NCI-H526 treated with DMSO at 0.1 percent for 48 hours (cell line): ENCODE measurements at regions not wholly inside any gene's neighbourhood (a gene's known extent, or its start where the extent isn't known, plus 50 kb on each side); places are given as distances from the start of the nearest gene placed in this dataset.
A peak's percentile ranks its signal among the peaks of the same experiment; 100 is the strongest.

Source experiments
- DNase-seq: peaks from one replicate; lab custom pipeline; 2025; lab: John Stamatoyannopoulos, UW

DNA sequence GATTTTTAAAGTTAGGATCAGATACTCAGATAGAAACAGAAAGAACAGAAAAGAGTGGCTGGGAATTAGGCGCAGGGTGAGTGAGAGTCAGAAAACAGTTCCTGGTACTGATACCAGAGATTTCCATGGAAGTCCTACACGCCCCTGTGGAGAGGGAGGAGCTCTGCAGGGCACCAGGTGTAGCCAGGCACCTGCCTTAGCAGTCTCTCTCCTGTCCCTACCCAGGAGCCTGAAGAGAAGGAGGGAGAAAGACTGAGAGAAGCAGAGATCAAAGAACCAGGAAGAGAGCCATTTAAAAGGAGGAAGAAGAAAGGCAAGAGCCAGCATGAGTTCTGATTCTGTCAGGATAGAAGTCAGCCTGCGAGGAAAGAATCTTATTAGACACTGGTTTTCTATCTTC lies 65.0 kb downstream of the CBLN1 start:
- no peak for DNase-seq

DNA sequence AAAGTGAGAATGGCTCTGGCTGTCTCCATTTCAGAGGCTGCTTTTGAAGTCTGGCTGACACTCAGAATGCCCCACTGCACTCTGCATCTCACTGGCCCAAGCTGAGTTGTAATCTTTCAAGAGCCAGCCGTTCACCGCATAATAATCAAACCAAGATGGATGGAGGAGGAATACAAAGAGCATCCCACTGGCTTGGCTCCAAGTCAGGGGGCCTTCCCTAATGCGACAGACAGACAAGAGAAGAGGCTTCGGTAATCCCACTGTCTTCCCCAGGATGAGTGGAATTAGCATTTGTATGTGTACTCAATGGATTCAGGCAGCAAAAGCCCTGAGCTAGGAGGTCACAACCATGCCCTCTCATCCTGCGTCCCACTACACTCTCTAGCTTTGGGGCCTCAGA lies 68.0 kb downstream of the CBLN1 start:
- no peak for DNase-seq

DNA sequence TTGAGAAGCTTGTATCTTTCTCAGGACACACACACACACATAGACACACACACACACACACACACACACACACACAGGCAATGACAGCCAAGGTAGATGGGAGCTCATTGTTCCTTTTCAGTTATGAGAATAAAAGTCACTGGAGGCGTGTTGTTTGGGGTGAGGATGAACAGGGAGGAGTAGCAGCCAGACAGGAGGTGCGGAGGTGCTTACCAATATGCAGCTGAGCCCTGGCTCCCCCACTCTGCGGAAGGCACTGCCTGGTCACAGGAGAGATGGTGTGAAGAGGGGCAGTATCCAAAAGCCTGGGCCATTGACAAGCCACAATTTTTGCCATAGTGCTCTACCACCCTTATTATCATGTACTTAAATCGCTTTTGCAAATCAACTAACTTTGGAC lies 77.4 kb downstream of the CBLN1 start:
- no peak for DNase-seq

DNA sequence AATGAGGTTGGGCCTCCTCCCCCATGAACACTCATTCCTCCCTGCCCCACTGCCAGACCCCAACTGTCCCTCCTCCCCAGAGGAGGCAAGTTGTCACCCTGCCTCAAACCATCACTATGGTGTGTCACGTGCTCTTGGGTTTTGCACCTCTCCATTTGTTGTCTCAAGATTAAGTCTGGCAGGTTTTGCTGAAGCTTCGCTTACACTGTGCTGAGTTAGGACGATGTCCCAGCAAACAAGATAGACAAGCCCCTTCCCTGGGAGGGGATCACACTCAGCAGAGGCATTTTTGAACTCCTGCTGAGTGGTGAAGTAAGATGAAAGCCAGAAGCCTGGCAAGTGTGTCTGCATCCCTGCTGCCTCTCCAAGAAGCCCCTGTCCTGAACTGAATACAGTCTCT lies 78.3 kb downstream of the CBLN1 start:
- no peak for DNase-seq

DNA sequence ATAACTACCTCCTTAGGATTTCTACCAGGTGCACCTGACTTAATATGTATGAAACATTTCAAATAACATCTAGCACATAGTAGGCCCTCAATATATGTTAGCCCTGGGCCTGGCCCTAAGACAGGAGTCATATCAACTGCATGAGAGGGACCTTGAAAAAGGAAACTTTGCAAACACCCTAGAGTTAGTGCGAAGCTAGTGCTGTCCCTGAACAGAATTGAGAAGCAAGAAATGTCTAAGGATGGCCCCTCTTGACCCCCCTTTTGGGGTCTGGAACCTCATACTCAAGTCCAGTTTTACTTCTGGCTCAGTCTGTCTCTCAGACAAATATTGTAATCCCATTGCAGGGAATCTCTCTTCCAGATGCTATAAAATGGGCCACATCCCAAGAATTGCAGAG lies 80.5 kb downstream of the CBLN1 start:
- DNase-seq, result no peak

DNA sequence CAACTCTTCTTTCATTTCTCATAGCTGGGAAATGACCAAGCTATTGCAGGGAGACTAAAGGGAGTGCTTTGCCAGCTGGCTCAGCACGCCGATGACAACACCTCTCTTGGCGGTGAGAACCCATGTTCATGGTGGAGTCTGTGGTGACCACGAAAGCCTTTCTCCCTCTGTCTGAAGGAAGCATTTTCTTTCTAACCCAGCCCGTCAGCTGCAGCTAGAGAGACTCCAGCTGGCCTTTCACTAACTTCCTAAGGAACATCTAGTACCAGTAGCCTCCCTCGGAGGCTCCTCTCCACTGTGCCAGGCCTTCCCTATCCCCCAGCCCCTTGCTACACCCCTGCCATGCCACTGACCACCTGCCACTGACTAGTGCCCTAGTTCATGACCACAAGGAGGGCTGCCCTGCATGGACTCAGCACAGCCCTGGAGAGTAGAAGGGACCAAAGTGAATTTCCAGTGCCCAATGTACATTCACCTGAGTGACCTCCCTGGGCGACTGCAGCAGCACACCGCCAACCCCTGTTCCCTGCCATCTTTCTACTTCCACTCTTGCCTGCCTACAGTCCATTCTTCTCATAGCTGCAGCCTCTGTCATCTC lies 81.3 kb downstream of the CBLN1 start:
- DNase-seq, result no peak

DNA sequence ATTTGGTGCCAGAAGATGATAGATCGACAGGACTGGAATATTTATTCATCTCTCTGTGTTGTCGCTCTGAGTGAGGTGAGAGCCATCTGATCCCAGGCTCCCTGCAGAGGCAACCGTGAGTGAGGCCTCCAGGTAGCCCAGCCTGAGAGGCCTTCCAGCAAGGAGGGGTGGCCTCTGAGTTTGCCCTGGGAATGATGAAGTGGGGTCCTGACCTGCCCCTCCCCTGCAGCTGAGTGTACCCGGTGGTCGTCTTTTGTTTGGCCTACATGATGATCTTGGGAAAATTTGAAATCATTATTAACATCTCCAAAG lies 86.4 kb downstream of the CBLN1 start:
- no peak for DNase-seq

DNA sequence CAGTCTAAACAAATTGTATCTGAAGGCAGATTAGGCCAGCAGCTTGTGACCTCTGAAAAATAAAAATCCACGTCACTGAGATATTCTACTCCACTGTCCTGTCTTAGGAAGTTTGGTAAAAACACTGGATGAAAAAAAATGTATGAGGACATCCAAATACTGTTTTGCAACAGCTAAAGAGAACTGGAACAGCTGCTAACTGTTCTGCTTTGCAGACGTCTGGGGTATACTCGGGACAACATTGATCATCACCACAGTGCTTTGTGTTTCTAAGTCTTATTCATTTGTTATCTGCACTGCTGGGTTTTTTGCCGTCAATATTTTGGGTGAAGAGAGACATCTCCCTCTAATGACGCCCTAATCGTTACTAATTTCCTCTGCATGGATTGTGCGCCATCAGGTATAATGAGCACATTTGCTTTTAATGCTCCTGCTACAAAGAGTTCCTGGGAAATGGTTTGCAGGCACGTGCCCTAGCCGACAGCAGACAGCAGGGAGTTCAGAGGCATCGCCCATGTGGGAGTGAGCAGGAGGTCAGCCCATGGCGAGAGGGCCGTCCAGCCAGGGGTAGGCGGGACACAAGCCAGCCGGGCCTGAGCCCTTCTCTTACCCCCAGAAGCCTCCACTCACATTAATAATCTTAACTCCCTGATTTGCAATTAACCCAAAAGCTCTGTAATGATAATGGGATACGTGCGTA lies 87.0 kb downstream of the CBLN1 start:
- DNase-seq, result no peak

DNA sequence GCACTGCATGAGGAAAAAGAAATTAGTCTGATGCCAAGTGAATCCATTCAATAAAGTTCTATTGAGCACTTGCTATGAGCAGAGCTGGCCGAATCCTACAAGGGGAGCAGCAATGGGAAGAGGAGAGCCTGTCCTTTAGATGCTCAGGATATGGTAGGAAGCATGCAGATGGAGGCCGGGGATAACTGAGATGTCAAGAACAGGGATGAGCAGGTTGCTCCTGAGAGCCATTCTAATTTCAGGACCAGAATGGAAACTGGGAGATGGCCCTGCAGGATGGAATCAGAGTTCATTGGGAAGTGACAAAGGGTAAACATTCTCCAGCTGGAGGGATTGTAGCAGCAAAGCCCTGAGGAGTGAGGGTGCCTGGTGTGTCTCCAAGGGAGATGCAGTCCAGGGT lies 88.0 kb downstream of the CBLN1 start:
- no peak for DNase-seq

DNA sequence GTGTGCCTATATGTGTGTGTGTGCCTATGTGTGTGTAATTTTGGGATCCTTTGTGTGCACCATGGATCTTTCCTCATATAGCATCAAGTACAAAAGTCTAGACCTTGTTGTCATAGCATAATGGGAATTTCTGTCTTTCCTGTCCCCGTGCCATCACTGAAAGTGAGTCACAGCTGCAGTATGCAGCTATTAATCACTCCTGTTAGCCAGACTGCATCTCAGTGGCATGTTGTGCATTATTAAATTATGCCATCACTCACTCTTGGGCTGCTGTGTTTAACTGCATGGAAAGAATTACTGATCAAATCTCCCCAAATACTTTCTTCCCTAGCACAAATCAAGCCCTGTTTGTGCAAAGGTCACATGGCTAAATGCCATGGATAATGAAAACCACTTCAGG lies 92.4 kb downstream of the CBLN1 start:
- DNase-seq, result no peak

DNA sequence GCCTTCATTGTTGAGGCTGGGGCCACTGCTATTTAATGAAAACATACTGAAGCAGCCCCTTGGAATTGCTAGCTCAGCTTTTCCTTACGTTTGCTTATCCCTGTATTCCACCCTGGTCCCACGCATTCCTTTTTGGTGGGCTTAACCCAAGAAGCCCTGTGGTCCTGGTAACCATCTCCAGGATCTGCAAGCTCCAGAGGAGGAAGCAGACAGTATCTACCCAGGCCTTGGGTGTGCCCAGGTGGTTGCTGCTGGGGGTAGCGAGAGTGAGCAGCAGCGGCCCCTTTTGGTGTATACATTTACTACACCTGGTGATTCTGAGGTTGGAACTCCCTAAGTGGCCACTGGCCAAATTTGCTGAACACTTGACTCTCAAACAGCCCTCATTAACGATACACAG lies 97.7 kb downstream of the CBLN1 start:
- DNase-seq, result no peak

DNA sequence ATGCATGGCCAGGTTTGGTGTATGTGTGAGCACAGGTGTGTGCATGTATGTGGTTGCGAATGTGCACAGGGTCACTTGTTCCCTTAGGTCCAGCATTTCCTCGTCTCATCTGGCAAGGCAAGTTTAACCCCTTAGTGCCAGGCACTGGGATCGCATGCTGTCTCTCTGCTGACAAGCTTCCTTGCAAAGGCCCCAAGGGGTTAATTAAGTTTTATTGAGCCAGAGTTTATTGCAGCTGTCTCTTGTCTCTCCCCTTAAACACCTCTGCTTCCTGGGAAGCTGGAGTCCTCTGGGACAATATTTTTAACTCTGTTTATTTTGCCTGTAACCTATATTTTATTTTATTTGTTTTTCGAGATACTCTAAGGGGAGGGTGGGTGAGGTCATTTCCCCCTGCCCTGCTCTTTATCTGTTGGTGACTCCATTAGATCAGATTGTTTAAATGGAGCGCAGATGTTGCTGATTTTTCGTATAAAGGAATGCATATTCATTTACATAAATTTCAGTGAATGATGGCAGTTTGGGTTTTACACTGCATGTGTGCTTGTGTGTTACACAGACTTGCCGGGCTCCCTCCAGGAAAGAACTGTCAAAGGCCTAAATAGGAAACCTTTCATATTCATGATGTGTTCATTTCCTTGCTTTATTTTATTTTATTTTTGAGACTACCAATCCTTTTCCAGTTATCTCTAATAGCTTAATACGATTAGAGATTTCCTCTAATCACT lies 99.7 kb downstream of the CBLN1 start:
- peak; percentile 31 for DNase-seq

DNA sequence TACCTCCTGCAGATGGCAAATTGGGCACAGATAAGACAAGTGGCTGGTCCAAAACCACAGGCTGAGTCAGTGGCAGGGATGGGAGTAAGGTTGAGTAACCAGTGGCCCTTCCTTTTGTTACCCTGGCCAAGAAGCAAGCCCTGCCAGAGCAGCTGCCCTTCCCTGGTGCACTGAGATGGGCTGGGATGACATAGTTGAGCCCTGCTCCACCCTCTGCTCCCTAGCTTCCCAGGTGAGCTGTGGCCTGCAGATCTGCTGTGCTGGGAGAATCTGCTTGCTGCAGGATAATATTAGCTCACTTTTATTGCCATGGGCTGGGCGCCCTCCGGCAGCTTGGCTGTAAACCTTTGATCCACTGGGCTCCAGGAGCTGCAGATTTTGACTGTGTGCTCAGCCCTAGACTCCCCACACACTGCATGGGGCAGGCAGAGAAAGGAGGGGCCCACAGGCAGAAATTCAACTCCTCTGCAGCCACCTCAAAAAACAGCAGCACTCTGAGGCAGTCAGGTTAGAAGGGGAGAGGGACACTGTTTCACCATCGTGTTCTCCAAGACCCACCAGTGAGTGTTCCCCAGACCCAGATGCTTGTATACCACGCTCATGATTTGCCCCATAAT lies 101.8 kb downstream of the CBLN1 start:
- no peak for DNase-seq

DNA sequence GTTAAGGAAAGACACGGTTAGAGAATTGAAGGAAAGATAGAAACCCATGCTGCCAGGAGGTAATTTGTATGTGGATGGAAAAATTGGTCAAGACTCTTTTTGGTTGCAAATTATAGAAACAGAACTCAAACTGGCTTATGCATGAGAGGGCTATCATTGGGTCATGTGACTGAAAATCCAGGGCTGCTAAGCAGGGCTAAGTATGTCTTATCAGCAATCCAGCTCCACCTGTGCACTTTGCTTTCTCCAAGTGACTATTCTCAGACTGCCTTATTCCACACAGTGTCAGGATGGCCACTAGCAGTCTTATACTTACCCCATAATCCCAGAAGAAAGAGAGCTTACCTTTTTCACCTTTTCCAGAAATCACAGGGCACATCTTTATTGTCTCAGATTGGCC lies 113.5 kb downstream of the CBLN1 start:
- DNase-seq, result no peak

DNA sequence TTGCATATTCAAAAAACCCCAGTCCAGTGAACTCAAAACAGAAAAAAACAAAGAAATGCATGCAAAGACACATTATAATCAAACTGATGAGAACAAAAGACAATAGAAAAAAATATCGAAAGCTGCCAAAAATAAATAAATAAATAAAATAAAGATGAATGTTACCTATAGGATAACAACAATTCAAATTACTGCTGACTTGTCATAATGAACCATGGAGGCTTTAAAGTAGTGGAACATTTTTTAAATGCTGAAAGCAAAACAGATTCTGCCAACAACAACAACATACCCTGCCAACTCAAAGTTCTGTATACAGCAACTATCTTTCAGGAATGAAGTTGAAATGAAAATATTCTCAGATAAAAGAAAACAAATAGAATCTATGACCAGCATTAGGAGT lies 116.6 kb downstream of the CBLN1 start:
- no peak for DNase-seq

DNA sequence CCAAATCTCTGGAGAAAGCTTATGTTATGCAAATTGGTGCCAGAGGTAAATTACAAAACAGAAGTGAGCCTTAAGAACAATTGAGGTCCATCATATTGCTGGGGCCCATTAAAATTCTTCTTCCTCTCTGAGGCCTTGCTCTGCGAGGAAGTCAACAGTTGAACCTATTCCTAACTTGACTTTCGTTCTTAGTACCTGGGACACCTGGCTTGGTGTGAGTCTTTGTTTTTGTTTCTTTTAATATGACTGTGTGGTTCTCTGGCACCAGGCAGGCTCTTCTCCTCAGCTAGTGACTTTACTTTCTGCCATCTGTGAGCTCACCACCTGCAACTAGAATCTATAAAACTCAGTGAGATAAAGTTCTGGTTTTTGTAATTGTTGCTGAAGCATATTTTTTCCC lies 120.4 kb downstream of the CBLN1 start:
- DNase-seq, result no peak

DNA sequence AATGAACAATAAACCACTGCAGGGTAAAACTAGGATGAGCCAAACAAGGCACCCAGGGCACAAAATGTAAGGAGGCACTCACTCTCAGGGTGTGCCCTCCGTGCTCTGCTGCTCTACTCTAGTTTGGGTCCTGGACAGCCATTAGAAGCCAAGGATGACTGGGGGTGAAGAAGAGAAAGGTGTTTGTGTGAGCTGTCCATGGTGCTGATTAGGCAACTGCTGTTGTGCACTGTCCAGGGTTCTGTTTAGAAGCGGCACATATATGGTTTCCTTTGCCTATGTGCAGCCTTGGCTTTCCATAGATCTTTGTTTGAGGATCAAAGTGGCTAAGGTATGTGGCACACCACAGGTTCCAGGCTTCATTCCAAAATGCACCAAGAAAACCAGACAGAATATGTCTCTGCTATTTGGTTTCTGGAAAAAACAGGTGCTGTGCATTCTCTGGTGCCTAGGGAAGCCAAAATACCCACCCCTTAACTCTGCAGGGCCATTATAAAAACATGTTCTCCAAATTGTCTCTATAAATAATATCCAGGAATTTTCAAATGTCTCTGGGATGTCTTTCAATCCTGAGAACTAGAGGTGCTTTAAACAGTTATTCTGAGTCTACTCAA lies 123.5 kb downstream of the CBLN1 start:
- DNase-seq, result no peak

DNA sequence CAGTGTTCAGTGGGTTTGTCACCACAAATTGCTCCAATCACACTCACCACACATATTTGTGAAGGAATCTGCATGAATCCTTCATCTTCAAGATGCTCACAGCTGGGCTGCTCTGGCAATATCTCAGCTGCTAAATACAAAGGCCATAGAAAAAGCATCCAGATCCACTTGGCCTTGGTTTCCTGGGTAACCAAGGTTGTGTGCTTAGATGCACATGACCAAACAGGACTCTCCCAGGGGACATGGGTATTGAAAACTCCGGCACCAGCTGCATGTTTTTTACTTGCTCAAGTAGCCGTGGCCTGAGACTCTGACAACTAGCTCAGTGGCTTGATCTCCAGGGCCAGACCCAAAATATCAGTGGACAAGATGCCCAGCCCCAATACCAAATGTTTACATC lies 131.3 kb downstream of the CBLN1 start:
- peak; percentile 1 for DNase-seq

DNA sequence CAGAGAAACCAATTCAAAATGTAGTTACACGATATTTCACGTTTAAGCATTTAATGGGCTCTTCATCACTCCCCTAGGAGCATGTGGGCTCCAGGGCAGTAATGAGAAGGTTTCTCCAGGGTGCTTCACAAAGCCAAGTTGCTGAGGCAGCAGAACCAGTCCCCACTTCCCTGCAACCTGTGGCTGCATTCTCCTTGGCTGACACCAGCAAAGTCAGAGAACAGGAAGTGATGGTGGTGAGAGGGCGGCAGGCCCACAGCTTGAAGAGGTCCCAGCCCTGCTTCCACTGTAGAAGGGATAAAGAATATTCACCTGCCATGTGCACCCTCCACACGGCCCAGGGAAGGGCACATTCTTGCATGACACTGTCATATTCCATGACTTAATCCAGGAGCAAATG lies 133.2 kb downstream of the CBLN1 start:
- no peak for DNase-seq

DNA sequence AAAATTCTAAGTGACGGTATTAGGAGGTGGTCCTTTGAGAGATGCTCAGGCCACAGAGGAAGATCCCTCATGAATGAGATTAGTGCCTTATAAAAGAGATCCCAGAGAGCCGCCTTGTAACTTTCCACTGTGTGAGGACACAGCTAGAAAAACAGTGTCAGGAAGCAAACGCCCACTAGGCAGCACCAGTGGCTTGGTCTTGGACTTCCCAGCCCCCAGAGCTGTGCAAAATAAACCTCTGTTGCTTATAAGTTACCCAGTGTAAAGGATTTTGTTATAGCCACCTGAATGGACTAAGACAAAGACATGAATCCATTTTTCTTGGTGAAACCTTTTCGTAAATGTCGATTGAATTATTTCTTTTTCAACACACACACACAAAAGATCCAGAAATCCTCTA lies 141.0 kb downstream of the CBLN1 start:
- DNase-seq, result no peak

DNA sequence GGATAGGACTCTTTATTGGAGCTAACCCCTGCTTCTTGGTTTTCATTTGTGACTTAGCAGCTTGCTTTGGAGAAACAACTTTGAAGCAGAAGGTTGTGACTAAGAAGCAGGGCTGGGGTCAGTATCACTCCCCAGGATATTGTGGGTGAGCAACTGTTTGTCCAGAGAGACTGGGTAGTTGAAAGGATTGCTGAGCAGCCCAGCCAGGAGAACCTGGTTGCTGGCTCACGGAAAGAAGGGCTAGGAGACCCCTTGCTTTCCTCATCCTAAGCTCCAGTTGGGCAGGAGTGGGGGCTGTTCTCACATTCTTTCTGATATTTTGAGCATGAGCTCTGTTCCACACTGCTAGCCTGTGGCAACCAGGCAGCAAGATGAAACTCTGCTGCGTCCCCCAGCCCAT lies 151.2 kb downstream of the CBLN1 start:
- DNase-seq, result no peak

DNA sequence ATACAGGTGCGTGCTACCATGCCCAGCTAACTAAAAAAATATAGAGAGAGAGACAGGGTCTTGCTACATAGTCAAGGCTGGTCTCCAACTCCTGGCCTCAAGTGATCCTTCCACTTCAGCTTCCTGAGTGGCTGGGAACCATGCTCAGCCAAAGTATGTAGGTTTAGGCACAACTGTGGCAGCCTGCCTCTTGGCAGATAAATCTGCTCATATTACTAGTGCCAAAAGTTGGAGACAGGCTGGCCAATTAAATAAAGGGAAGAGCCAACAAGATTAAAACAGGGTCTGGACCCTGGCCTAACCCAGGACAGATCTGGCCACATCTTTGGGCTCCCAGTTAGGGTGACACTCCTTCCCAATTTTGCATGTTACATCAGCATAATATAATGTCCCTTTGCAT lies 151.7 kb downstream of the CBLN1 start:
- DNase-seq, result no peak

DNA sequence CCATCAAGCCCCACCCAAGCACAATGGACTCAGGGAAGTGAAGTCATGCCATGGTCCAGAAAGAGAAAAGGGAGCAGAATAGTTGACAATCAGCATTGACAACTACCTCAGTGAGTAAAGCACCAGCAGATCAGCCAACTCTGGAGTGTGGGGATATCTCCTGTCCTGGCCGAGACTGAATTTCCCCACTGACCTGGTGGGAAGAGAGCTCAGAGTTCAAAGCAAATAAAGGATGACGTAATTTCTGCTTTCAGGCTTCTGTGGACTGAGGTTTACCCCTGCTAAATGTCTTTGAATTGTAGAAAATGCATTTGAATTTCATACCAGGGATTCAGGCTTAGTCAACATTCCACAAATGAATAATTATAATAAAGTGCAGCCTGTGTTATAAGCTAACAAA lies 152.9 kb downstream of the CBLN1 start:
- DNase-seq, result no peak
